ENCODE measurements at regions not wholly inside any gene's neighbourhood (a gene's known extent, or its start where the extent isn't known, plus 50 kb on each side); places are given as distances from the start of the nearest gene placed in this dataset.

DNA sequence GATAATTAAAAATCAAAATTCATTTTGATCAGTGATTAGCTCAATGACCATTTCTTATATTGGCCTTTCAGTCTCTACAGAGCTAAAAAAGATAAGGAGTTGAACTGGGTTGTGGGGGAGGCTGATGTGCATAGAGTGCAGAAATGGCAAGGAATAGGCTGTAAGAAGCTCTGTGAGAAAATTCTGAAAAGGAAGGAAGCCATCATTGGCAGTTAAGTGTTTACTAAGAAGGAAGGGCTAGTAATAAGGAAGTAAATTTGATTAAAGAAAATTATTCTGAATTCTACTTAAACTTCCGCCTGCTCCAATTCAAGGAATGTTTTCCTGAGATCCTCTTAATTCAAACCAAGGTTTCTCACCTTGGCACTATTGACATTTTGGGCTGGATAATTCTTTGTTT lies 187.5 kb downstream of the MZT1 start:
- no peak for TF ChIP-seq POLR2A (IDR thresholded peaks at IDR 0.05)
- TF ChIP-seq, protein P1, sequence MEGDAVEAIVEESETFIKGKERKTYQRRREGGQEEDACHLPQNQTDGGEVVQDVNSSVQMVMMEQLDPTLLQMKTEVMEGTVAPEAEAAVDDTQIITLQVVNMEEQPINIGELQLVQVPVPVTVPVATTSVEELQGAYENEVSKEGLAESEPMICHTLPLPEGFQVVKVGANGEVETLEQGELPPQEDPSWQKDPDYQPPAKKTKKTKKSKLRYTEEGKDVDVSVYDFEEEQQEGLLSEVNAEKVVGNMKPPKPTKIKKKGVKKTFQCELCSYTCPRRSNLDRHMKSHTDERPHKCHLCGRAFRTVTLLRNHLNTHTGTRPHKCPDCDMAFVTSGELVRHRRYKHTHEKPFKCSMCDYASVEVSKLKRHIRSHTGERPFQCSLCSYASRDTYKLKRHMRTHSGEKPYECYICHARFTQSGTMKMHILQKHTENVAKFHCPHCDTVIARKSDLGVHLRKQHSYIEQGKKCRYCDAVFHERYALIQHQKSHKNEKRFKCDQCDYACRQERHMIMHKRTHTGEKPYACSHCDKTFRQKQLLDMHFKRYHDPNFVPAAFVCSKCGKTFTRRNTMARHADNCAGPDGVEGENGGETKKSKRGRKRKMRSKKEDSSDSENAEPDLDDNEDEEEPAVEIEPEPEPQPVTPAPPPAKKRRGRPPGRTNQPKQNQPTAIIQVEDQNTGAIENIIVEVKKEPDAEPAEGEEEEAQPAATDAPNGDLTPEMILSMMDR (IDR thresholded peaks at IDR 0.05): no peak

All from heart left ventricle (tissue), 13 donors.